Left lobe of liver (tissue), 2 donors: ENCODE measurements at regions not wholly inside any gene's neighbourhood (a gene's known extent, or its start where the extent isn't known, plus 50 kb on each side); places are given as distances from the start of the nearest gene placed in this dataset.
A peak's percentile ranks its signal among the peaks of the same experiment; 100 is the strongest.

Source experiments
- ATAC-seq: fragments of 200-7000 bp; cut with Tn5 transposase; one replicate; pipeline ENCODE4 v1.9.1; 2020; ENCODE audit warnings: mild to moderate bottlenecking, moderate library complexity
- DNase-seq: peaks from one replicate; pipeline ENCODE4 v3.0.0-alpha.2; 2020; ENCODE audit warnings: low spot score
- donor health status: DM: no; HTN: no; CAD: no; lungs with moderate emphysema.
- donor health status: DM: no; HTN: yes; CAD: no.

- ATAC-seq: no peak
Observed at GRCh38 chr6:168213121-168213524, 106.5 kb downstream of the DACT2 start.

GRCh38 chr6:168212362-168212761 lies 107.2 kb downstream of the DACT2 start:
- no peak for ATAC-seq
- DNase-seq: no peak

More at GRCh38 chr6:168213121-168213524, 106.5 kb downstream of the DACT2 start:
- DNase-seq: peak; percentile 33

GRCh38 chr6:168211681-168212080 lies 107.9 kb downstream of the DACT2 start:
- no peak for ATAC-seq
- DNase-seq: no peak

- no peak for DNase-seq
- ATAC-seq: no peak
Observed at GRCh38 chr6:168210239-168211105, 109.1 kb downstream of the DACT2 start.

GRCh38 chr6:168209420-168209819 lies 110.2 kb downstream of the DACT2 start:
- ATAC-seq (no peak), DNase-seq (no peak)

GRCh38 chr6:168208854-168209253 lies 110.7 kb downstream of the DACT2 start:
- no peak for ATAC-seq
- DNase-seq: no peak

- no peak for DNase-seq
- no peak for ATAC-seq
Observed at GRCh38 chr6:168208402-168208801, 111.2 kb downstream of the DACT2 start.

GRCh38 chr6:168207421-168208175 lies 112.0 kb downstream of the DACT2 start:
- ATAC-seq (no peak), DNase-seq (no peak)

- ATAC-seq (peak; percentile 67), DNase-seq (no peak)
Observed at GRCh38 chr6:168206661-168207274, 112.8 kb downstream of the DACT2 start.

- ATAC-seq (no peak), DNase-seq (no peak)
Observed at GRCh38 chr6:168206186-168206585, 113.4 kb downstream of the DACT2 start.

GRCh38 chr6:168201799-168202198 lies 117.8 kb downstream of the DACT2 start:
- ATAC-seq (no peak), DNase-seq (no peak)

- DNase-seq (peak; percentile 64), ATAC-seq (peak; percentile 72)
Observed at GRCh38 chr6:168201383-168201782, 118.2 kb downstream of the DACT2 start.

GRCh38 chr6:168200571-168201134 lies 118.9 kb downstream of the DACT2 start:
- ATAC-seq: peak; percentile 61
- DNase-seq: peak; percentile 92

GRCh38 chr6:168198302-168199180 lies 119.5 kb upstream of the FRMD1 start:
- DNase-seq (no peak), ATAC-seq (no peak)

GRCh38 chr6:168197636-168198301 lies 118.8 kb upstream of the FRMD1 start:
- DNase-seq: peak; percentile 29
- no peak for ATAC-seq

- DNase-seq: peak; percentile 77
- ATAC-seq: peak; percentile 21
Observed at GRCh38 chr6:168196881-168197635, 118.0 kb upstream of the FRMD1 start.

GRCh38 chr6:168196385-168196860 lies 117.4 kb upstream of the FRMD1 start:
- ATAC-seq: peak; percentile 77
- DNase-seq: peak; percentile 93

- DNase-seq (peak; percentile 45), ATAC-seq (no peak)
Observed at GRCh38 chr6:168195712-168196111, 116.7 kb upstream of the FRMD1 start.
